Gastrocnemius medialis (tissue), 4 donors: ENCODE measurements at regions not wholly inside any gene's neighbourhood (a gene's known extent, or its start where the extent isn't known, plus 50 kb on each side); places are given as distances from the start of the nearest gene placed in this dataset.

Experiments
- ATAC-seq, 2 donors: fragments of 150-250 bp; one replicate each; pipeline ENCODE4 v1.9.1; 2016
- DNase-seq, 2 donors: peaks; one replicate each; pipeline ENCODE4 v3.0.0-alpha.2; 2019
- H3K27ac ChIP-seq, 4 donors: fragments of 200-600 bp; sonication (generic); 1 replicate in 1 of 4; 2 replicates in 3 of 4; pipeline ENCODE4 v1.5.1; 2016 to 2018; ENCODE audit warnings: mild to moderate bottlenecking in 2 of 4, moderate library complexity in 1 of 4
- H3K27me3 ChIP-seq, 3 donors: fragments of 200-600 bp; sonication (generic) in 2 of 3; 1 replicate in 1 of 3; 2 replicates in 2 of 3; pipeline versions ENCODE4 v1.5.1 to v1.6.0; 2016 to 2019; ENCODE audit warnings: mild to moderate bottlenecking in 1 of 3, moderate library complexity in 1 of 3
- H3K36me3 ChIP-seq, 2 donors: fragments of 200-600 bp; sonication (generic) in 1 of 2; one replicate each; pipeline ENCODE4 v1.5.1; 2017 to 2018
- H3K4me1 ChIP-seq, 2 donors: fragments of 200-600 bp; sonication (generic) in 1 of 2; one replicate each; pipeline ENCODE4 v1.5.1; 2016 to 2017; ENCODE audit warnings: mild to moderate bottlenecking in 2 of 2
- H3K4me3 ChIP-seq, 4 donors: fragments of 200-600 bp; sonication (generic) in 3 of 4; 1 replicate in 1 of 4; 2 replicates in 3 of 4; pipeline ENCODE4 v1.5.1; 2016 to 2019; ENCODE audit warnings: mild to moderate bottlenecking in 2 of 4
- H3K9me3 ChIP-seq, 3 donors: fragments of 200-600 bp; sonication (generic) in 2 of 3; 1 replicate in 1 of 3; 2 replicates in 2 of 3; pipeline ENCODE4 v1.5.1; 2016 to 2019
- POLR2A ChIP-seq, 2 donors: fragments of 450-650 bp; IDR thresholded peaks; one replicate each; pipeline ENCODE4 v1.6.1; 2017; ENCODE audit warnings: antibody characterized with exemption in 2 of 2, mild to moderate bottlenecking in 2 of 2, moderate library complexity in 2 of 2
- in situ Hi-C, 4 donors: fragments of 200-750 bp; cut with MboI; loops; one replicate each; pipeline versions ENCODE4 v1.15.0 to v1.8.0; 2017; ENCODE audit warnings: low sequenced_read_pairs in 4 of 4
- intact Hi-C: fragments of 100-400 bp; cut with DNase I; formaldehyde crosslinking; loops from one replicate; pipeline ENCODE4 v1.15.1; 2023; ENCODE audit warnings: low total_unique reads
- TF ChIP-seq, protein P1 (sequence below), 5 experiments: fragments of 450-650 bp in 3 of 5; fragments of 200-600 bp in 2 of 5; sonication (generic) in 2 of 5; IDR thresholded peaks in 4 of 5; conservative IDR thresholded peaks in 1 of 5; 1 replicate in 4 of 5; 2 replicates in 1 of 5; pipeline ENCODE4 v1.5.1; 2016 to 2019; ENCODE audit warnings: antibody characterized with exemption in 5 of 5, mild to moderate bottlenecking in 3 of 5, moderate library complexity in 3 of 5

DNA sequence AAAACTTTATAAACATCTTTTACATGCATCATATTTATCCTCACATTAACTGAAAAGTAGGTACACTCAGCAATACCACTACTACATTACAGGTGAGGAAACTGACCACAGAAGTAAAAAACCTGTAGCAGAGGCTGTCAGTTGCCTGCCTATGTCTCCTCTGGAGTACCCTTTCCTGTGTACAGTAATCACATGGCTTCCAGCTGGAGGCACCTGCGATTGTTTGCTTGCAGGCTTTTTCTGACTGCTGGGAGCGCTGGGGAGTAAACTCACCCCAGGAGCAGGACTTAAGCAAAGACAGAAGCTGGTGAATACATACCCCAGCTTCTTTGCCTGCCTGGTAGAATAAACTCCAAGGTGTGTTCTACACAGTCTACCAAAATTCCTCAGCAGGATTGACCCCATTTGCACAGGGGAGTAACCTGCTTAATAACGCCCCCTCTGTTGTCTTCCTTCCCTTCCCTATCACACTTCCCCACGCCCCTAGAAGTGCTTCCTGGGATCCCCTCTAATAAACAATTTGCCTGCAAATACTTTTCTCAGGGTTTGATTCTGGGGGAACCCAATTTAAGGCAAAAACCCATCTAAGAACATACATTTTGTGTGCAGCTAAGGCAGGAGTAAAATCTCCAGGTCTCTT, 138.9 kb downstream of the PTH2R start:
- in situ Hi-C loops = no loop called here
- DNase-seq (no peak), ATAC-seq (no peak)
- Histone ChIP-seq H3K4me1 (no peaks in the 10 kb centered on the region), H3K27me3 (no peaks in the 10 kb centered on the region), H3K27ac (no peak overlapping the region), H3K36me3 (no peaks in the 10 kb centered on the region), H3K9me3 (no peaks in the 10 kb centered on the region), H3K4me3 (no peak overlapping the region)
- TF ChIP-seq POLR2A (IDR thresholded peaks at IDR 0.05) = no peak
- TF ChIP-seq, protein P1, sequence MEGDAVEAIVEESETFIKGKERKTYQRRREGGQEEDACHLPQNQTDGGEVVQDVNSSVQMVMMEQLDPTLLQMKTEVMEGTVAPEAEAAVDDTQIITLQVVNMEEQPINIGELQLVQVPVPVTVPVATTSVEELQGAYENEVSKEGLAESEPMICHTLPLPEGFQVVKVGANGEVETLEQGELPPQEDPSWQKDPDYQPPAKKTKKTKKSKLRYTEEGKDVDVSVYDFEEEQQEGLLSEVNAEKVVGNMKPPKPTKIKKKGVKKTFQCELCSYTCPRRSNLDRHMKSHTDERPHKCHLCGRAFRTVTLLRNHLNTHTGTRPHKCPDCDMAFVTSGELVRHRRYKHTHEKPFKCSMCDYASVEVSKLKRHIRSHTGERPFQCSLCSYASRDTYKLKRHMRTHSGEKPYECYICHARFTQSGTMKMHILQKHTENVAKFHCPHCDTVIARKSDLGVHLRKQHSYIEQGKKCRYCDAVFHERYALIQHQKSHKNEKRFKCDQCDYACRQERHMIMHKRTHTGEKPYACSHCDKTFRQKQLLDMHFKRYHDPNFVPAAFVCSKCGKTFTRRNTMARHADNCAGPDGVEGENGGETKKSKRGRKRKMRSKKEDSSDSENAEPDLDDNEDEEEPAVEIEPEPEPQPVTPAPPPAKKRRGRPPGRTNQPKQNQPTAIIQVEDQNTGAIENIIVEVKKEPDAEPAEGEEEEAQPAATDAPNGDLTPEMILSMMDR (IDR thresholded peaks at IDR 0.05 in 4 of 5, conservative IDR thresholded peaks at IDR 0.05 in 1 of 5) = no peak
- intact Hi-C loops = no loop called here

DNA sequence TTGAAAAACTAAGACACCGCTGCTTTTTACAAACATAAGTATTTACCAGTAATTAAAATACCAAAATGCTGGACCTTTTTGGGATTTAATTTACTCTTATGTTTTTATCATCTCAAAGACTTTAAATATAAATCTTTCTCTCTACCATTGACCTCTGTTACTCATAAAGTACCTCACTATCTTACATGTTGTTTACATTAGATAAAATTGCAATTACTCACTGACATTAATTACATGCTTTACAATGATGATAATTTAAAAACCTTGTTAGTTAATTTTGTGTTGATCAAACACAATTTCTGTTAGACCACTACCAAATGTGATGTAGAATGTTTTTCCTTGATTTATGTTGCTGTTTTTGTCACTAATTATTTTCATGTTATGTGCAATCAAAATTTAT, 139.5 kb downstream of the PTH2R start:
- ATAC-seq = no peak
- no peak for TF ChIP-seq POLR2A (IDR thresholded peaks at IDR 0.05)
- TF ChIP-seq, protein P1 (IDR thresholded peaks at IDR 0.05 in 4 of 5, conservative IDR thresholded peaks at IDR 0.05 in 1 of 5) = no peak
- intact Hi-C loops = no loop called here

GRCh38 chr2:208546860-208547650, 140.5 kb downstream of the PTH2R start:
- Histone ChIP-seq H3K4me3 (no peak overlapping the region), H3K9me3 (no peaks in the 10 kb centered on the region), H3K4me1 (no peaks in the 10 kb centered on the region), H3K27ac (no peak overlapping the region), H3K36me3 (no peaks in the 10 kb centered on the region), H3K27me3 (no peaks in the 10 kb centered on the region)
- in situ Hi-C loops = no loop called here
- no peak for ATAC-seq
- intact Hi-C loops = no loop called here
- DNase-seq = no peak
- TF ChIP-seq POLR2A (IDR thresholded peaks at IDR 0.05) = no peak
- TF ChIP-seq, protein P1 (IDR thresholded peaks at IDR 0.05 in 4 of 5, conservative IDR thresholded peaks at IDR 0.05 in 1 of 5) = no peak

More for the DNA sequence above, 139.5 kb downstream of the PTH2R start:
- in situ Hi-C loops = no loop called here
- Histone ChIP-seq H3K4me1 (no peaks in the 10 kb centered on the region), H3K9me3 (no peaks in the 10 kb centered on the region), H3K36me3 (no peaks in the 10 kb centered on the region), H3K27ac (no peak overlapping the region), H3K27me3 (no peaks in the 10 kb centered on the region), H3K4me3 (no peak overlapping the region)
- DNase-seq = no peak

GRCh38 chr2:208548700-208549099, 142.1 kb downstream of the PTH2R start:
- Histone ChIP-seq H3K4me3 (no peak overlapping the region), H3K27ac (no peak overlapping the region), H3K27me3 (no peaks in the 10 kb centered on the region), H3K4me1 (no peaks in the 10 kb centered on the region), H3K36me3 (no peaks in the 10 kb centered on the region), H3K9me3 (no peaks in the 10 kb centered on the region)
- ATAC-seq (no peak), DNase-seq (no peak)
- intact Hi-C loops = no loop called here
- in situ Hi-C loops = no loop called here
- TF ChIP-seq, protein P1 (IDR thresholded peaks at IDR 0.05 in 4 of 5, conservative IDR thresholded peaks at IDR 0.05 in 1 of 5) = no peak
- TF ChIP-seq POLR2A (IDR thresholded peaks at IDR 0.05) = no peak
